Panc1 (cell line): ENCODE measurements at regions not wholly inside any gene's neighbourhood (a gene's known extent, or its start where the extent isn't known, plus 50 kb on each side); places are given as distances from the start of the nearest gene placed in this dataset.

Source experiments
- POLR2AphosphoS5 ChIP-seq: IDR thresholded peaks from 2 replicates; pipeline ENCODE4 v1.6.1; 2012; ENCODE audit warnings: mild to moderate bottlenecking, low read depth, low read length, moderate library complexity
- REST ChIP-seq, 2 experiments: IDR thresholded peaks; 2 replicates each; pipeline ENCODE4 v1.6.1; 2011 to 2012; ENCODE audit warnings: low read depth in 2 of 2, control low read depth in 1 of 2, low read length in 1 of 2, mild to moderate bottlenecking in 1 of 2, moderate library complexity in 1 of 2; ENCODE audit not compliant: insufficient read depth in 1 of 2
- TCF7L2 ChIP-seq: IDR thresholded peaks from 2 replicates; pipeline ENCODE4 v1.6.1; 2011; ENCODE audit warnings: mild to moderate bottlenecking, low read depth, low read length, inconsistent platforms
- TF ChIP-seq, protein P1 (sequence below): fragments of 450-650 bp; IDR thresholded peaks from 2 replicates; pipeline ENCODE4 v1.5.1; 2017; ENCODE audit warnings: mild to moderate bottlenecking

GRCh38 chr2:220081171-220081570 lies 453.7 kb downstream of the SLC4A3 start:
- TF ChIP-seq TCF7L2, result no peak
- TF ChIP-seq, protein P1, sequence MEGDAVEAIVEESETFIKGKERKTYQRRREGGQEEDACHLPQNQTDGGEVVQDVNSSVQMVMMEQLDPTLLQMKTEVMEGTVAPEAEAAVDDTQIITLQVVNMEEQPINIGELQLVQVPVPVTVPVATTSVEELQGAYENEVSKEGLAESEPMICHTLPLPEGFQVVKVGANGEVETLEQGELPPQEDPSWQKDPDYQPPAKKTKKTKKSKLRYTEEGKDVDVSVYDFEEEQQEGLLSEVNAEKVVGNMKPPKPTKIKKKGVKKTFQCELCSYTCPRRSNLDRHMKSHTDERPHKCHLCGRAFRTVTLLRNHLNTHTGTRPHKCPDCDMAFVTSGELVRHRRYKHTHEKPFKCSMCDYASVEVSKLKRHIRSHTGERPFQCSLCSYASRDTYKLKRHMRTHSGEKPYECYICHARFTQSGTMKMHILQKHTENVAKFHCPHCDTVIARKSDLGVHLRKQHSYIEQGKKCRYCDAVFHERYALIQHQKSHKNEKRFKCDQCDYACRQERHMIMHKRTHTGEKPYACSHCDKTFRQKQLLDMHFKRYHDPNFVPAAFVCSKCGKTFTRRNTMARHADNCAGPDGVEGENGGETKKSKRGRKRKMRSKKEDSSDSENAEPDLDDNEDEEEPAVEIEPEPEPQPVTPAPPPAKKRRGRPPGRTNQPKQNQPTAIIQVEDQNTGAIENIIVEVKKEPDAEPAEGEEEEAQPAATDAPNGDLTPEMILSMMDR, result no peak
- no peak for TF ChIP-seq POLR2AphosphoS5
- TF ChIP-seq REST (IDR thresholded peaks at IDR 0.05; ENCODE audit: insufficient read depth in 1 of 2, low read depth in 2 of 2, low read length in 1 of 2), result no peak
